K562 (cell line): ENCODE measurements at regions not wholly inside any gene's neighbourhood (a gene's known extent, or its start where the extent isn't known, plus 50 kb on each side); places are given as distances from the start of the nearest gene placed in this dataset.

Experiments
- ATAC-seq: fragments of 200-7000 bp; cut with Tn5 transposase; 3 replicates; pipeline ENCODE4 v1.9.1; 2020; ENCODE audit warnings: moderate library complexity
- BruUV-seq: library from RNA; stranded (reverse); fragments of 400-500 nt; replicated peaks from 2 replicates; lab custom pipeline; 2021; lab: Mats Ljungman, UMichigan
- CTCF ChIA-PET: fragments of 300-600 bp; formaldehyde crosslinking; extraction: SDS; loops from one replicate; lab custom pipeline; 2021; ENCODE audit warnings: low intra/inter-chr PET ratio; lab: Yijun Ruan, JAX
- POLR2A ChIA-PET: fragments of 300-600, 350-650 bp; sonication (Branson Sonifier 250); formaldehyde crosslinking; extraction: SDS; loops from one replicate; lab custom pipeline; 2021; ENCODE audit warnings: antibody characterized with exemption, inconsistent platforms; lab: Yijun Ruan, JAX
- DNase-seq, 4 experiments: peaks; one replicate each; pipeline versions ENCODE4 v3.0.0 to v3.0.0-alpha.2; 2011 to 2018; ENCODE audit warnings: low spot score in 3 of 4, mixed read lengths in 3 of 4; ENCODE audit errors: extremely low read depth in 1 of 4
- FAIRE-seq: peaks from 2 replicates; lab custom pipeline; 2011; peaks lifted over from hg19 to GRCh38; lab: Jason Lieb, UNC
- H2AFZ ChIP-seq: 2 replicates; pipeline ENCODE4 v1.6.0; 2011; ENCODE audit warnings: low read depth, low read length, control low read depth, inconsistent platforms
- H3K27ac ChIP-seq: fragments of 200-600 bp; 3 replicates; pipeline ENCODE4 v1.8.0; 2011; ENCODE audit warnings: low read depth, mild to moderate bottlenecking, control low read depth, inconsistent platforms, low read length, moderate library complexity, mixed read lengths; ENCODE audit errors: extremely low read depth
- H3K27me3 ChIP-seq, 2 experiments: fragments of 300-600 bp in 1 of 2; 2 replicates in 1 of 2; 3 replicates in 1 of 2; pipeline versions ENCODE4 v1.6.0 to v1.8.0; 2011; ENCODE audit warnings: inconsistent platforms in 2 of 2, low read length in 2 of 2, mild to moderate bottlenecking in 1 of 2, mixed read lengths in 1 of 2, moderate library complexity in 1 of 2; ENCODE audit not compliant: control insufficient read depth in 2 of 2, insufficient read depth in 2 of 2
- H3K36me3 ChIP-seq: fragments of 300-600 bp; 3 replicates; pipeline ENCODE4 v1.8.0; 2011; ENCODE audit warnings: mild to moderate bottlenecking, low read length, inconsistent platforms; ENCODE audit not compliant: control insufficient read depth, insufficient read depth
- H3K4me1 ChIP-seq, 2 experiments: fragments of 200-600 bp in 1 of 2; replicated peaks in 1 of 2; 2 replicates in 1 of 2; 3 replicates in 1 of 2; pipeline versions ENCODE4 v1.5.1 to v1.8.0; 2011; ENCODE audit warnings: inconsistent platforms in 2 of 2, low read length in 2 of 2, mild to moderate bottlenecking in 1 of 2, mixed read lengths in 1 of 2, moderate library complexity in 1 of 2; ENCODE audit not compliant: control insufficient read depth in 2 of 2, insufficient read depth in 2 of 2
- H3K4me2 ChIP-seq: 2 replicates; pipeline ENCODE4 v1.6.1; 2011; ENCODE audit warnings: low read length, control low read depth, inconsistent platforms, mixed read lengths; ENCODE audit not compliant: insufficient read depth
- H3K4me3 ChIP-seq: fragments of 200-600 bp; sonication (generic), shearing (Covaris generic); 2 replicates; pipeline ENCODE4 v1.5.1; 2016; ENCODE audit warnings: control low read depth, inconsistent platforms
- H3K79me2 ChIP-seq: fragments of 200-600 bp; 3 replicates; pipeline ENCODE4 v1.8.0; 2011; ENCODE audit warnings: low read length, inconsistent platforms; ENCODE audit not compliant: control insufficient read depth, insufficient read depth
- H3K9ac ChIP-seq, 2 experiments: 2 replicates each; pipeline versions ENCODE4 v1.6.0 to v1.6.1; 2011; ENCODE audit warnings: low read depth in 2 of 2, low read length in 2 of 2, control low read depth in 1 of 2, inconsistent platforms in 1 of 2, mild to moderate bottlenecking in 1 of 2, mixed read lengths in 1 of 2; ENCODE audit not compliant: insufficient read depth in 1 of 2
- H3K9me1 ChIP-seq: one replicate; pipeline ENCODE4 v1.6.0; 2011; ENCODE audit warnings: inconsistent platforms, mild to moderate bottlenecking, low read length, moderate library complexity; ENCODE audit not compliant: control insufficient read depth, insufficient read depth
- H3K9me3 ChIP-seq: replicated peaks from 2 replicates; pipeline ENCODE4 v1.5.1; 2011; ENCODE audit warnings: low read depth, low read length, inconsistent platforms; ENCODE audit not compliant: control insufficient read depth, insufficient read depth
- H4K20me1 ChIP-seq: replicated peaks from 2 replicates; pipeline ENCODE4 v1.6.1; 2011; ENCODE audit warnings: low read length, inconsistent platforms, mixed read lengths; ENCODE audit not compliant: control insufficient read depth, insufficient read depth
- FIP1L1 ChIP-seq: fragments of 200-400 bp; formaldehyde crosslinking; IDR thresholded peaks from 2 replicates; pipeline ENCODE4 v1.6.1; 2018; ENCODE audit warnings: mild to moderate bottlenecking, low read depth, low read length; ENCODE audit not compliant: poor library complexity, severe bottlenecking
- GTF2E2 ChIP-seq: fragments of 200-800 bp; sonication (Bioruptor generic); IDR thresholded peaks from 2 replicates; pipeline ENCODE4 v1.6.1; 2016; ENCODE audit warnings: missing genetic modification characterization, missing compliant biosample characterization
- KAT7 ChIP-seq: sonication (generic); formaldehyde crosslinking; IDR thresholded peaks from 2 replicates; pipeline ENCODE4 v1.8.0; 2022; ENCODE audit warnings: missing genetic modification reagents, mild to moderate bottlenecking, borderline replicate concordance
- POU5F1 ChIP-seq: fragments of 150-350 bp; IDR thresholded peaks from 2 replicates; pipeline ENCODE4 v1.6.1; 2014; ENCODE audit warnings: borderline replicate concordance, low read length, low read depth, mild to moderate bottlenecking; ENCODE audit not compliant: partially characterized antibody
- PPARD ChIP-seq: fragments of 250-450 bp; sonication (Bioruptor Pico); IDR thresholded peaks from 2 replicates; pipeline ENCODE4 v1.8.0; 2022; ENCODE audit warnings: inconsistent platforms, mild to moderate bottlenecking, moderate library complexity
- RBM14 ChIP-seq: fragments of 200-400 bp; formaldehyde crosslinking; IDR thresholded peaks from 2 replicates; pipeline ENCODE4 v1.6.1; 2018; ENCODE audit warnings: low read depth, mild to moderate bottlenecking, low read length, moderate library complexity, borderline replicate concordance; ENCODE audit not compliant: insufficient read depth
- SMARCA5 ChIP-seq: fragments of 450-650 bp; IDR thresholded peaks from 2 replicates; pipeline ENCODE4 v1.6.1; 2016
- SRSF9 ChIP-seq: fragments of 200-400 bp; formaldehyde crosslinking; IDR thresholded peaks from 2 replicates; pipeline ENCODE4 v1.6.1; 2017; ENCODE audit warnings: low read depth, low read length, borderline replicate concordance
- ZNF280B ChIP-seq: fragments of 250-450 bp; sonication (Bioruptor Pico); IDR thresholded peaks from 2 replicates; pipeline ENCODE4 v1.5.1; 2021; ENCODE audit warnings: mild to moderate bottlenecking
- ZNF311 ChIP-seq: fragments of 250-450 bp; sonication (Bioruptor Pico); IDR thresholded peaks from 2 replicates; pipeline ENCODE4 v1.4.0; 2020; ENCODE audit warnings: mild to moderate bottlenecking, moderate library complexity
- WGBS: fragments of 100-300 bp; shearing (Covaris generic); methylation state at CpG from one replicate; pipeline ENCODE4 v1.1.6; 2016; ENCODE audit warnings: low coverage, mixed read lengths; ENCODE audit not compliant: insufficient coverage; ENCODE audit errors: missing lambda C conversion rate; 5-methylcytosine and 5-hydroxymethylcytosine counted together
- in situ Hi-C: fragments of 300-500 bp; cut with MboI; formaldehyde crosslinking; loops from 4 replicates; pipeline ENCODE4 v1.15.0; 2018; ENCODE audit warnings: inconsistent platforms, mixed read lengths
- intact Hi-C: fragments of 100-400 bp; cut with micrococcal nuclease; formaldehyde crosslinking; loops from 2 replicates; pipeline ENCODE4 v1.14.2; 2022
- TF ChIP-seq, protein P1 (sequence below): fragments of 250-450 bp; sonication (Bioruptor Pico); IDR thresholded peaks from 2 replicates; pipeline ENCODE4 v1.5.0; 2020; ENCODE audit warnings: mild to moderate bottlenecking

DNA sequence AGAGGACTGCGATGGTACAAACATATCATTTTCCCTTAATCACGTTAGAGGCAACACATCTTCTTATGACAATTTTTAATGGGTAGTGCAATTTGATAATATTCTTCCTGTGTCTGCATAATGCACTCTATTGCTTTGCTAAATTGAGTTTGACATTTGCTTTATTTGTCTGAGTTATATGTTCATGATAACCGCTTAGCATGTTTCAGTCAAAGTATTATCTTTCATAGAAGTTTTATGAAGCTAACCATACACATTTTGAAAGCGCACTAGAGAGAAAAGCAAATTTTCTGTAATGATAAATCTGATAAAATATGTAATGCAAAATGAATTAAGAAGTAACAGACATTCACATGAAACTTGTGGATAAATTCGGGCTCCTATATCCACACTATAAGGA lies 1276.9 kb downstream of the ZPLD1 start:
- in situ Hi-C loops: no loop called here
- no peak for ATAC-seq
- H3K27ac ChIP-seq: no peak overlapping the region
- H3K4me2 ChIP-seq: no peak overlapping the region
- TF ChIP-seq ZNF311 (no peak), RBM14 (no peak), SMARCA5 (no peak), SRSF9 (no peak), KAT7 (CRISPR knock-in tag) (no peak), POU5F1 (no peak)
- TF ChIP-seq, all 486 proteins: peak for 0
- H3K4me3 ChIP-seq: no peak overlapping the region
- H3K9me3 ChIP-seq: no peaks in the 10 kb centered on the region
- H3K27me3 ChIP-seq: no peaks in the 10 kb centered on the region
- FAIRE-seq: no peak
- H3K36me3 ChIP-seq: no peaks in the 10 kb centered on the region
- ChIA-PET CTCF (no interaction called here), POLR2A (no interaction called here)
- H3K9me1 ChIP-seq: no peaks in the 10 kb centered on the region
- no TSS peak for BruUV-seq
- H2AFZ ChIP-seq: no peak overlapping the region
- no peak overlapping the region for H3K9ac ChIP-seq
- no peak for DNase-seq
- intact Hi-C loops: no loop called here
- no peaks in the 10 kb centered on the region for H3K4me1 ChIP-seq
- 1% methylated on average over 5 of the region's 5 CpGs for WGBS
- no peaks in the 10 kb centered on the region for H3K79me2 ChIP-seq
- H4K20me1 ChIP-seq: no peaks in the 10 kb centered on the region

- in situ Hi-C loops (no loop called here), intact Hi-C loops (no loop called here)
- ChIA-PET CTCF (no interaction called here), POLR2A (no interaction called here)
- Histone ChIP-seq H3K4me3 (no peak overlapping the region), H3K79me2 (no peaks in the 10 kb centered on the region), H3K9me1 (no peaks in the 10 kb centered on the region), H3K27me3 (no peaks in the 10 kb centered on the region), H3K4me1 (no peaks in the 10 kb centered on the region), H2AFZ (no peak overlapping the region), H3K27ac (no peak overlapping the region), H3K36me3 (no peaks in the 10 kb centered on the region), H3K9me3 (no peaks in the 10 kb centered on the region), H3K4me2 (no peak overlapping the region), H4K20me1 (no peaks in the 10 kb centered on the region), H3K9ac (no peak overlapping the region)
- no TSS peak for BruUV-seq
- no peak for TF ChIP-seq PPARD
- TF ChIP-seq FIP1L1: no peak
- no peak for TF ChIP-seq GTF2E2 (tag)
- TF ChIP-seq ZNF280B: no peak
- TF ChIP-seq, protein P1, sequence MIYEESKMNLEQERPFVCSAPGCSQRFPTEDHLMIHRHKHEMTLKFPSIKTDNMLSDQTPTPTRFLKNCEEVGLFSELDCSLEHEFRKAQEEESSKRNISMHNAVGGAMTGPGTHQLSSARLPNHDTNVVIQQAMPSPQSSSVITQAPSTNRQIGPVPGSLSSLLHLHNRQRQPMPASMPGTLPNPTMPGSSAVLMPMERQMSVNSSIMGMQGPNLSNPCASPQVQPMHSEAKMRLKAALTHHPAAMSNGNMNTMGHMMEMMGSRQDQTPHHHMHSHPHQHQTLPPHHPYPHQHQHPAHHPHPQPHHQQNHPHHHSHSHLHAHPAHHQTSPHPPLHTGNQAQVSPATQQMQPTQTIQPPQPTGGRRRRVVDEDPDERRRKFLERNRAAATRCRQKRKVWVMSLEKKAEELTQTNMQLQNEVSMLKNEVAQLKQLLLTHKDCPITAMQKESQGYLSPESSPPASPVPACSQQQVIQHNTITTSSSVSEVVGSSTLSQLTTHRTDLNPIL: no peak
- DNase-seq (no peak), ATAC-seq (no peak), FAIRE-seq (no peak)
- 0% methylated on average over 1 of the region's 1 CpG for WGBS
Observed at GRCh38 chr3:103712320-103713008, 1277.6 kb downstream of the ZPLD1 start.
